CD4-positive, CD25-positive, alpha-beta regulatory T cell (primary cell): ENCODE measurements at regions not wholly inside any gene's neighbourhood (a gene's known extent, or its start where the extent isn't known, plus 50 kb on each side); places are given as distances from the start of the nearest gene placed in this dataset.

Experiments
- ATAC-seq, 2 donors: fragments of 150-1000 bp; cut with Tn5 transposase; one replicate each; pipeline ENCODE4 v1.10.0; 2021; ENCODE audit warnings: low read depth in 2 of 2, moderate number of reproducible peaks in 2 of 2, moderate library complexity in 1 of 2
- DNase-seq, 3 donors: peaks; one replicate each; pipeline versions ENCODE4 v3.0.0 to v3.0.0-alpha.2; 2012 to 2022; ENCODE audit warnings: mixed read lengths in 1 of 3
- H3K27ac ChIP-seq: one replicate; pipeline ENCODE4 v1.7.0; 2013; ENCODE audit warnings: mild to moderate bottlenecking, low read length; ENCODE audit not compliant: insufficient read depth, poor library complexity, severe bottlenecking
- H3K27me3 ChIP-seq: one replicate; pipeline ENCODE4 v1.7.0; 2013; ENCODE audit warnings: low read length; ENCODE audit not compliant: control insufficient read depth, insufficient read depth
- H3K36me3 ChIP-seq: one replicate; pipeline ENCODE4 v1.7.0; 2013; ENCODE audit warnings: mild to moderate bottlenecking, low read length, moderate library complexity; ENCODE audit not compliant: control insufficient read depth, insufficient read depth
- H3K4me1 ChIP-seq: 2 replicates; pipeline ENCODE4 v1.7.0; 2013; ENCODE audit warnings: mild to moderate bottlenecking, low read length; ENCODE audit not compliant: insufficient read depth, control insufficient read depth, poor library complexity, severe bottlenecking
- H3K4me3 ChIP-seq: one replicate; pipeline ENCODE4 v1.7.0; 2013; ENCODE audit warnings: low read depth, mild to moderate bottlenecking, low read length, moderate library complexity
- H3K9me3 ChIP-seq, 2 experiments: 1 replicate in 1 of 2; 2 replicates in 1 of 2; pipeline ENCODE4 v1.7.0; 2013; ENCODE audit warnings: low read length in 2 of 2, mild to moderate bottlenecking in 1 of 2, moderate library complexity in 1 of 2; ENCODE audit not compliant: control insufficient read depth in 2 of 2
- H3K27ac Mint-ChIP-seq, 3 donors: one replicate each; pipeline ENCODE4 v1.8.0; 2020 to 2022; ENCODE audit warnings: mild to moderate bottlenecking in 3 of 3, mixed read lengths in 3 of 3, moderate library complexity in 2 of 3
- H3K27me3 Mint-ChIP-seq: one replicate; pipeline ENCODE4 v1.8.0; 2022; ENCODE audit warnings: mild to moderate bottlenecking, mixed read lengths
- H3K36me3 Mint-ChIP-seq: one replicate; pipeline ENCODE4 v1.8.0; 2020; ENCODE audit warnings: mixed read lengths
- H3K4me1 Mint-ChIP-seq, 4 donors: one replicate each; pipeline ENCODE4 v1.8.0; 2020 to 2022; ENCODE audit warnings: mixed read lengths in 4 of 4, mild to moderate bottlenecking in 1 of 4
- H3K4me3 Mint-ChIP-seq, 4 donors: one replicate each; pipeline ENCODE4 v1.8.0; 2020 to 2022; ENCODE audit warnings: mild to moderate bottlenecking in 4 of 4, mixed read lengths in 4 of 4, moderate library complexity in 3 of 4
- H3K9me3 Mint-ChIP-seq, 7 donors: one replicate each; pipeline ENCODE4 v1.8.0; 2020 to 2022; ENCODE audit warnings: mixed read lengths in 7 of 7, mild to moderate bottlenecking in 3 of 7, moderate library complexity in 2 of 7

- no peaks in the 10 kb centered on the region for H3K36me3 ChIP-seq
- no peak for DNase-seq
- no peak overlapping the region for H3K4me3 ChIP-seq
- H3K4me3 Mint-ChIP-seq = no peak overlapping the region
- no peak overlapping the region for H3K27ac Mint-ChIP-seq
- ATAC-seq = no peak
- H3K4me1 ChIP-seq = no peaks in the 10 kb centered on the region
- H3K9me3 ChIP-seq = no peaks in the 10 kb centered on the region
- no peaks in the 10 kb centered on the region for H3K4me1 Mint-ChIP-seq
- no peaks in the 10 kb centered on the region for H3K27me3 ChIP-seq
- no peak overlapping the region for H3K27ac ChIP-seq
- peaks cover 13% of the 10 kb centered on the region for H3K27me3 Mint-ChIP-seq
- H3K36me3 Mint-ChIP-seq = no peaks in the 10 kb centered on the region
- peaks cover 0 to 2% (median 0%) of the 10 kb centered on the region in 7 donors for H3K9me3 Mint-ChIP-seq
Measured at GRCh38 chr16:16857012-16857411, 478.1 kb downstream of the NPIPA7 start.

DNA sequence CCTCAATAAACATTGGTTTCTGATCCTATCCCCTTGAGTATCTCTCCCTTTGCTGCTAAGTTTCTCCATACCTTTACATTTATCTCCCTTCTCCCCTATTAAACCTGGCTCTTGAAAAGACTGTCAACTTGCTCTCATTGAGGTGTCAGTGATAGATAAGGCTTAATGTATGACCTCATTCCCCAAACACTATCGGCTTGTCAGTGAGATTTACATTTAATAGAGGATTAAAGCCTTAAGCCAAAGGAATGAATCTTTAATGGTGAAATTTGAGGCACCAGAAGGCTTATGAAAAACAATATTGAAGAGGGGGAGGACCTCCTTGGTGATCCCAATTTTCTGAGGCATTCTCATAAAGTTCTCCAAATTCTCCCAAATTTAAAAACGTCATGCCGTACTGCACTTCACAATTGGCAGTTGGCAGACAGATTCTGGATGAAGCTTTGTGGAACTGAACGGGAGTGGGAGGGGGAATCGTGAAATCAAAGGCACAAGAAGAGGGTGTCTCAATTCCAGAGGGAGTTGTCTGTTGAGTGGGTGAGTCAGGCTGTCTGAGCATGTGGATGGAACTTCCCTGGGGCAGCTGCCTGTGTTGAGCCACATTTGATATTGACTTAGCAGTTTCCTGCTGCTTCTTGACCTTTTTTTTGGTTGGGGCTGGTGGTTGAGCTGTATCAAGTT is 478.8 kb downstream of the NPIPA7 start:
- DNase-seq = no peak
- no peak overlapping the region for H3K27ac Mint-ChIP-seq
- H3K9me3 Mint-ChIP-seq = peaks cover 0 to 2% (median 0%) of the 10 kb centered on the region in 7 donors
- H3K27me3 Mint-ChIP-seq = peaks cover 17% of the 10 kb centered on the region
- H3K36me3 Mint-ChIP-seq = no peaks in the 10 kb centered on the region
- no peak for ATAC-seq
- no peaks in the 10 kb centered on the region for H3K36me3 ChIP-seq
- no peak overlapping the region for H3K27ac ChIP-seq
- no peaks in the 10 kb centered on the region for H3K9me3 ChIP-seq
- H3K4me1 Mint-ChIP-seq = no peaks in the 10 kb centered on the region
- H3K27me3 ChIP-seq = no peaks in the 10 kb centered on the region
- H3K4me3 Mint-ChIP-seq = no peak overlapping the region
- no peaks in the 10 kb centered on the region for H3K4me1 ChIP-seq
- no peak overlapping the region for H3K4me3 ChIP-seq

- ATAC-seq (no peak), DNase-seq (peak; percentile 15 to 46 (median 41))
- H3K4me3 ChIP-seq = no peak overlapping the region
- H3K9me3 Mint-ChIP-seq = peaks cover 0 to 2% (median 0%) of the 10 kb centered on the region in 7 donors
- peaks cover 23% of the 10 kb centered on the region for H3K27me3 Mint-ChIP-seq
- no peaks in the 10 kb centered on the region for H3K36me3 ChIP-seq
- no peaks in the 10 kb centered on the region for H3K4me1 Mint-ChIP-seq
- H3K36me3 Mint-ChIP-seq = no peaks in the 10 kb centered on the region
- H3K27ac ChIP-seq = no peak overlapping the region
- H3K27ac Mint-ChIP-seq = no peak overlapping the region
- no peaks in the 10 kb centered on the region for H3K4me1 ChIP-seq
- no peaks in the 10 kb centered on the region for H3K27me3 ChIP-seq
- H3K9me3 ChIP-seq = no peaks in the 10 kb centered on the region
- H3K4me3 Mint-ChIP-seq = no peak overlapping the region
Measured at GRCh38 chr16:16861546-16861945, 482.6 kb downstream of the NPIPA7 start.

- Histone ChIP-seq H3K4me3 (no peak overlapping the region), H3K4me1 (no peaks in the 10 kb centered on the region), H3K27ac (no peak overlapping the region), H3K9me3 (no peaks in the 10 kb centered on the region), H3K27me3 (no peaks in the 10 kb centered on the region), H3K36me3 (no peaks in the 10 kb centered on the region)
- DNase-seq (no peak), ATAC-seq (no peak)
- H3K4me1 Mint-ChIP-seq = no peaks in the 10 kb centered on the region
- H3K4me3 Mint-ChIP-seq = no peak overlapping the region
- no peak overlapping the region for H3K27ac Mint-ChIP-seq
- H3K36me3 Mint-ChIP-seq = no peaks in the 10 kb centered on the region
- peaks cover 23% of the 10 kb centered on the region for H3K27me3 Mint-ChIP-seq
- H3K9me3 Mint-ChIP-seq = no peaks in the 10 kb centered on the region
Measured at GRCh38 chr16:16863672-16864071, 484.7 kb downstream of the NPIPA7 start.

DNA sequence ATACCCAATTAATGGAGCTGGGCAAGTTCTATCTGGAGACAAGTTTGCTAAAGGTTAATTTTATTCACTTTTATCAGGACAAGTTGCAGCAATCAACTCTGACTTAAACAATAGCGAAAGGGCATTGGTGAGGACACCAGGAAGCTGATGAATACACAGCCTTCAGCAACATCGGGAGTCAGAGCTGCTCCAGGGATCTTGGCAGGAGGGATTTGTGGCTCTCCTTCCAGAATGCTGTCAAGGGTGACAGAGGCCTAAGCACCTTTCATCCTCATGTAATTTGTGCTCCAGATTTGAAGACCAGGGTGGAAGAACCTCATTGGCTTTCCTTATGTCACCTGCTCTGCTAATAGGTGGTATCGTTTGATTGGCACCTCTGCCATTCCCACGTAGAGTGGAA is 485.6 kb downstream of the NPIPA7 start:
- ATAC-seq (no peak), DNase-seq (no peak)
- H3K9me3 Mint-ChIP-seq = no peaks in the 10 kb centered on the region
- H3K27me3 Mint-ChIP-seq = peaks cover 19% of the 10 kb centered on the region
- no peaks in the 10 kb centered on the region for H3K4me1 Mint-ChIP-seq
- H3K27ac ChIP-seq = no peak overlapping the region
- no peaks in the 10 kb centered on the region for H3K36me3 ChIP-seq
- no peaks in the 10 kb centered on the region for H3K27me3 ChIP-seq
- no peaks in the 10 kb centered on the region for H3K36me3 Mint-ChIP-seq
- no peak overlapping the region for H3K4me3 Mint-ChIP-seq
- no peak overlapping the region for H3K27ac Mint-ChIP-seq
- no peaks in the 10 kb centered on the region for H3K9me3 ChIP-seq
- H3K4me3 ChIP-seq = no peak overlapping the region
- no peaks in the 10 kb centered on the region for H3K4me1 ChIP-seq

GRCh38 chr16:16865374-16865773 is 486.4 kb downstream of the NPIPA7 start:
- no peak overlapping the region for H3K4me3 ChIP-seq
- Mint-ChIP-seq H3K27me3 (peaks cover 23% of the 10 kb centered on the region), H3K9me3 (no peaks in the 10 kb centered on the region)

GRCh38 chr16:16867973-16868372 is 489.0 kb downstream of the NPIPA7 start:
- Mint-ChIP-seq H3K4me1 (no peaks in the 10 kb centered on the region), H3K36me3 (no peaks in the 10 kb centered on the region), H3K4me3 (no peak overlapping the region), H3K27ac (no peak overlapping the region), H3K9me3 (peaks cover 0 to 1% (median 0%) of the 10 kb centered on the region in 7 donors), H3K27me3 (peaks cover 14% of the 10 kb centered on the region)
- Histone ChIP-seq H3K36me3 (no peaks in the 10 kb centered on the region), H3K27ac (no peak overlapping the region), H3K4me3 (no peak overlapping the region), H3K9me3 (no peaks in the 10 kb centered on the region), H3K4me1 (no peaks in the 10 kb centered on the region), H3K27me3 (peaks cover 7% of the 10 kb centered on the region)
- no peak for ATAC-seq
- no peak for DNase-seq

More at GRCh38 chr16:16865374-16865773, 486.4 kb downstream of the NPIPA7 start:
- Mint-ChIP-seq H3K36me3 (no peaks in the 10 kb centered on the region), H3K27ac (peak overlapping the region in 1 of 3 donors; percentile 32), H3K4me3 (no peak overlapping the region), H3K4me1 (no peaks in the 10 kb centered on the region)
- Histone ChIP-seq H3K4me1 (no peaks in the 10 kb centered on the region), H3K36me3 (no peaks in the 10 kb centered on the region), H3K27ac (no peak overlapping the region), H3K9me3 (no peaks in the 10 kb centered on the region), H3K27me3 (no peaks in the 10 kb centered on the region)
- DNase-seq (no peak), ATAC-seq (no peak)

GRCh38 chr16:16868727-16869126 is 489.8 kb downstream of the NPIPA7 start:
- no peaks in the 10 kb centered on the region for H3K36me3 Mint-ChIP-seq
- no peaks in the 10 kb centered on the region for H3K36me3 ChIP-seq
- no peak for ATAC-seq

More at GRCh38 chr16:16868727-16869126, 489.8 kb downstream of the NPIPA7 start:
- Histone ChIP-seq H3K9me3 (no peaks in the 10 kb centered on the region), H3K27ac (no peak overlapping the region), H3K27me3 (peaks cover 7% of the 10 kb centered on the region), H3K4me1 (no peaks in the 10 kb centered on the region), H3K4me3 (no peak overlapping the region)
- Mint-ChIP-seq H3K9me3 (peaks cover 0 to 1% (median 0%) of the 10 kb centered on the region in 7 donors), H3K4me1 (no peaks in the 10 kb centered on the region), H3K4me3 (no peak overlapping the region), H3K27ac (no peak overlapping the region), H3K27me3 (peaks cover 14% of the 10 kb centered on the region)
- no peak for DNase-seq
